Activated naive CD4-positive, alpha-beta T cell treated with anti-CD3 and anti-CD28 coated beads for 36 hours (primary cell): ENCODE measurements at regions not wholly inside any gene's neighbourhood (a gene's known extent, or its start where the extent isn't known, plus 50 kb on each side); places are given as distances from the start of the nearest gene placed in this dataset.

Experiments
- CTCF ChIA-PET: fragments of 350-600 bp; sonication (Branson Sonifier 250); formaldehyde crosslinking; loops from one replicate; lab custom pipeline; 2021; ENCODE audit warnings: antibody characterized with exemption; lab: Charles Lee
- DNase-seq: peaks from one replicate; pipeline ENCODE4 v3.0.0-alpha.2; 2020
- H3K27ac Mint-ChIP-seq: one replicate; pipeline ENCODE4 v1.8.0; 2021; ENCODE audit warnings: mild to moderate bottlenecking, mixed read lengths
- H3K27me3 Mint-ChIP-seq: one replicate; pipeline ENCODE4 v1.8.0; 2021; ENCODE audit warnings: low read depth, mixed read lengths
- H3K36me3 Mint-ChIP-seq: one replicate; pipeline ENCODE4 v1.8.0; 2021; ENCODE audit warnings: low read depth, mixed read lengths
- H3K4me1 Mint-ChIP-seq: one replicate; pipeline ENCODE4 v1.8.0; 2021; ENCODE audit warnings: low read depth, mixed read lengths
- H3K4me3 Mint-ChIP-seq: one replicate; pipeline ENCODE4 v1.8.0; 2021; ENCODE audit warnings: mild to moderate bottlenecking, moderate library complexity, mixed read lengths
- H3K9me3 Mint-ChIP-seq: one replicate; pipeline ENCODE4 v1.8.0; 2021; ENCODE audit warnings: mixed read lengths
- intact Hi-C: fragments of 100-400 bp; cut with micrococcal nuclease; formaldehyde crosslinking; loops from one replicate; pipeline ENCODE4 v1.15.1; 2023

GRCh38 chr4:58541926-58542325 lies 1431.7 kb upstream of the IGFBP7 start:
- peaks cover 3% of the 10 kb centered on the region for H3K9me3 Mint-ChIP-seq
- DNase-seq: no peak

DNA sequence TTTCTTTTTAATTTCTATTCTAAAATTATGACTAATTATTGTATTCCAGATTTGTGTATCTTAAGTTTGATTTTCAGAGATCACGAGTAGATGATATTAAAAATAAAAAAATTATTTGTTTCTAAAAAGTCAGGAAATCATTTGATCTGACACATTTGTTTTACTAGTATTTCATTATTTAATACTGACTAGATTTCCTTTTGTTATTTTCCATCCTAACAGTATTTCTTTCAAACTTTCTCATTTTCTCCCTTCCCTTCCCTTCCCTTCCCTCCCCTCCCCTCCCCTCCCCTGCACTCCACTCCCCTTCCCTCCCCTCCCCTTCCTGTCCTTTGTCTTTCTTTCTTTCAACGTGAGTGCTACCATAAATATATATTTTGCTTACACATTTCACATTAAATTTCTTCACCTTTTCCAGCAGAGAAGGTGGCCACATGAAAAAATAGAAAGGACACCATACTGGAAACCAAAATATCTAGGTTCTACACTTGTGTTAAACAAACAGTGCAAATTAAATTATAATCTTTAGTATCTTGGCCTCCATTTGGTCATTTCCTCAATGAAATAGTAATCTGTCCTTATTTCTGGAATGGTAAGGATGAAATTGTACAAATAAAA lies 1412.7 kb upstream of the IGFBP7 start:
- Mint-ChIP-seq H3K27ac (no peak overlapping the region), H3K4me1 (no peaks in the 10 kb centered on the region), H3K4me3 (no peak overlapping the region), H3K9me3 (peaks cover 13% of the 10 kb centered on the region), H3K36me3 (no peaks in the 10 kb centered on the region), H3K27me3 (no peaks in the 10 kb centered on the region)
- no peak for DNase-seq
- CTCF ChIA-PET: no interaction called here
- intact Hi-C loops: no loop called here

More at GRCh38 chr4:58541926-58542325, 1431.7 kb upstream of the IGFBP7 start:
- no peaks in the 10 kb centered on the region for H3K27me3 Mint-ChIP-seq
- no peak overlapping the region for H3K27ac Mint-ChIP-seq
- no peaks in the 10 kb centered on the region for H3K4me1 Mint-ChIP-seq
- H3K4me3 Mint-ChIP-seq: no peak overlapping the region
- CTCF ChIA-PET: no interaction called here
- intact Hi-C loops: no loop called here
- H3K36me3 Mint-ChIP-seq: no peaks in the 10 kb centered on the region

DNA sequence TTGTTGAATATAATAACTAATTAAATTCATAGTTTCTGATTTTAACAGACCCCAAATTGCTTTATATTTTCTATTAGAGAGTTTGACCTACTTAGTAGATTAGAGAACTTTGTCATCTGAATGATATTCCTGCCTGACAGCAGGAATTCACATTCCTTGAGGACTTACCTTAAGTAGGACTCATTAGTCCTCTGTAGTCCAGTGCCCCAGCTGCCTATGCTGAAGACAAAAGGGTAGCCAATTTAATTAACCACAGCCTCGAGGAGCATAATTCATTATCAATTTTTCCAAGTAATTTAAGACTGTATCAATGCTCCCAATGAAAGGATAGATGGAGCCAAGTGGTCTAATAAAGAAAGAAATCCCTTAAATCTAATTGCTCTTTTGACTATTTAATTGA lies 1405.0 kb upstream of the IGFBP7 start:
- intact Hi-C loops: no loop called here
- CTCF ChIA-PET: no interaction called here
- H3K9me3 Mint-ChIP-seq: peaks cover 13% of the 10 kb centered on the region
- no peak overlapping the region for H3K27ac Mint-ChIP-seq
- no peaks in the 10 kb centered on the region for H3K36me3 Mint-ChIP-seq
- no peak for DNase-seq
- H3K4me3 Mint-ChIP-seq: no peak overlapping the region
- no peaks in the 10 kb centered on the region for H3K27me3 Mint-ChIP-seq
- no peaks in the 10 kb centered on the region for H3K4me1 Mint-ChIP-seq

GRCh38 chr4:58514299-58514698 lies 1404.1 kb upstream of the IGFBP7 start:
- intact Hi-C loops: no loop called here
- Mint-ChIP-seq H3K27ac (no peak overlapping the region), H3K9me3 (peaks cover 9% of the 10 kb centered on the region), H3K4me1 (no peaks in the 10 kb centered on the region), H3K27me3 (no peaks in the 10 kb centered on the region), H3K4me3 (no peak overlapping the region), H3K36me3 (no peaks in the 10 kb centered on the region)
- no peak for DNase-seq
- CTCF ChIA-PET: no interaction called here

- no peak for DNase-seq
- H3K27me3 Mint-ChIP-seq: no peaks in the 10 kb centered on the region
- no peaks in the 10 kb centered on the region for H3K36me3 Mint-ChIP-seq
- H3K4me1 Mint-ChIP-seq: no peaks in the 10 kb centered on the region
- CTCF ChIA-PET: no interaction called here
- no peak overlapping the region for H3K4me3 Mint-ChIP-seq
- intact Hi-C loops: no loop called here
- no peak overlapping the region for H3K27ac Mint-ChIP-seq
- H3K9me3 Mint-ChIP-seq: peaks cover 3% of the 10 kb centered on the region
Measured at GRCh38 chr4:58510652-58511051, 1400.5 kb upstream of the IGFBP7 start.

GRCh38 chr4:58507079-58507478 lies 1396.9 kb upstream of the IGFBP7 start:
- CTCF ChIA-PET: no interaction called here
- Mint-ChIP-seq H3K9me3 (peaks cover 5% of the 10 kb centered on the region), H3K4me1 (no peaks in the 10 kb centered on the region), H3K36me3 (no peaks in the 10 kb centered on the region), H3K27me3 (no peaks in the 10 kb centered on the region), H3K27ac (no peak overlapping the region), H3K4me3 (no peak overlapping the region)
- no peak for DNase-seq
- intact Hi-C loops: no loop called here

DNA sequence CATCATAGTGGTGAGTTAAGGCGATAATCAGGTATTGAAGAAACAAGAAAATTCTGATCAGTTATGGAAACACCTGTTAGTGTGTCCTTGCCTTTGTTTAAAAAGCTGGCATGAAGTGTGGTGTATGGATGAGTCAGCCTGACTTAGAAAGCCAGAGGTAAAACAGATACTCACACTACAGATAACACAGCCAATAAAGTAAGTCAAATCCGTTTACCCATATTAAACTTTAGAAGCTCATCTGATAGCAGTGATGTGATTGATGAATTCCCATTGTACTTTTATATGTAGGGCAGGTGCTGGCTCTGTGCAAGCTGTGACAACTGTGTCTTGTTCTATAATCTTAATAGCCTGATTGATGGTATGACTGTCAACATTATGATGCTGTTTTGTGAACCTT lies 1392.7 kb upstream of the IGFBP7 start:
- intact Hi-C loops: no loop called here
- peaks cover 5% of the 10 kb centered on the region for H3K9me3 Mint-ChIP-seq
- H3K36me3 Mint-ChIP-seq: no peaks in the 10 kb centered on the region
- no peak overlapping the region for H3K4me3 Mint-ChIP-seq
- no peak for DNase-seq
- no peak overlapping the region for H3K27ac Mint-ChIP-seq
- no peaks in the 10 kb centered on the region for H3K4me1 Mint-ChIP-seq
- CTCF ChIA-PET: no interaction called here
- H3K27me3 Mint-ChIP-seq: no peaks in the 10 kb centered on the region

GRCh38 chr4:58499182-58499581 lies 1389.0 kb upstream of the IGFBP7 start:
- Mint-ChIP-seq H3K36me3 (no peaks in the 10 kb centered on the region), H3K27me3 (no peaks in the 10 kb centered on the region), H3K4me1 (no peaks in the 10 kb centered on the region), H3K27ac (no peak overlapping the region), H3K9me3 (peaks cover 3% of the 10 kb centered on the region), H3K4me3 (no peak overlapping the region)
- no peak for DNase-seq
- intact Hi-C loops: no loop called here
- CTCF ChIA-PET: no interaction called here

GRCh38 chr4:58491620-58492019 lies 1381.4 kb upstream of the IGFBP7 start:
- Mint-ChIP-seq H3K27me3 (no peaks in the 10 kb centered on the region), H3K4me3 (no peak overlapping the region), H3K4me1 (no peaks in the 10 kb centered on the region), H3K27ac (no peak overlapping the region), H3K36me3 (no peaks in the 10 kb centered on the region), H3K9me3 (peaks cover 5% of the 10 kb centered on the region)
- intact Hi-C loops: no loop called here
- no peak for DNase-seq
- CTCF ChIA-PET: no interaction called here

- intact Hi-C loops: no loop called here
Measured at GRCh38 chr4:58477950-58478349, 1367.8 kb upstream of the IGFBP7 start.

DNA sequence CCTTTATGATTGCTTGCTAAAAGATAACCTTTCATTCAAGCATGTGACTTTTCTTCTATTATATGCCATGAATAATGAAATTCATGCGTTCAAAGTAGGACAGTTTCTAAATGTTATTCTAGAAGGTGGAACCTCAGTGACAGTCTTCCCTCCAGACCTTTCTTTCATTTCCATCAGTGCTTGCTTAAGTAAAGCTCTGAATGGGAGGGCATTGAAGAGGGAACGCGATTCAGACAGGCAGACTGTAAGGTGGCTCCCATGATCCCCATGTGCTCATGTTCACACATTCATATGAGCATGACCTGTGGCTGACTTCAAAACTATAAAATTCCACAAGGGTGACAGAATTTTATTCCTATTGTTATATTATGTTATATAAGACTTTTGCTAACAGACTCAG lies 1367.3 kb upstream of the IGFBP7 start:
- intact Hi-C loops: no loop called here
- H3K27me3 Mint-ChIP-seq: no peaks in the 10 kb centered on the region
- no peak overlapping the region for H3K4me3 Mint-ChIP-seq
- no peak overlapping the region for H3K27ac Mint-ChIP-seq
- no peak for DNase-seq
- H3K4me1 Mint-ChIP-seq: no peaks in the 10 kb centered on the region
- CTCF ChIA-PET: no interaction called here
- H3K9me3 Mint-ChIP-seq: peaks cover 1% of the 10 kb centered on the region
- no peaks in the 10 kb centered on the region for H3K36me3 Mint-ChIP-seq

More at GRCh38 chr4:58477950-58478349, 1367.8 kb upstream of the IGFBP7 start:
- CTCF ChIA-PET: no interaction called here
- peaks cover 1% of the 10 kb centered on the region for H3K9me3 Mint-ChIP-seq
- H3K36me3 Mint-ChIP-seq: no peaks in the 10 kb centered on the region
- H3K27ac Mint-ChIP-seq: no peak overlapping the region
- H3K4me1 Mint-ChIP-seq: no peaks in the 10 kb centered on the region
- H3K4me3 Mint-ChIP-seq: no peak overlapping the region
- no peak for DNase-seq
- no peaks in the 10 kb centered on the region for H3K27me3 Mint-ChIP-seq

DNA sequence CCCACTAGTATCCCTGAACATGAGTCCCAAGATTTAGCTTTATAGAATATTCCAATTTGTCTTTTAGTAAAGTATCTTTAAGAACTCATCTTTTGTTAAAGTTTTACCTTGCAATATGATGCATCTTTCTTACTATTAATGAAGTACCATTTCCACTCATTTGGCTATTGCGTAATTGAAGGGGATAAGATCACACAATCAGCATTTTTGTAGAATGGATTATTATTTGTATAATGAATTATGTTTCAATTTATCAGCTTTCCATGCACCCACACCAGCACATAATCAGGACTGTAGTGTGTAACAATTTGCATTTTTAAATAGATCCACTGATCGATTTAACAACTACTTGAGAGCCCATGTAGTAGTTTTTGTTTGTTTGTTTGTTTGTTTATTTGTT lies 1364.9 kb upstream of the IGFBP7 start:
- intact Hi-C loops: no loop called here
- DNase-seq: no peak
- CTCF ChIA-PET: no interaction called here
- peaks cover 1% of the 10 kb centered on the region for H3K9me3 Mint-ChIP-seq
- no peaks in the 10 kb centered on the region for H3K36me3 Mint-ChIP-seq
- no peak overlapping the region for H3K4me3 Mint-ChIP-seq
- H3K27me3 Mint-ChIP-seq: no peaks in the 10 kb centered on the region
- H3K27ac Mint-ChIP-seq: no peak overlapping the region
- no peaks in the 10 kb centered on the region for H3K4me1 Mint-ChIP-seq

GRCh38 chr4:58465031-58465430 lies 1354.8 kb upstream of the IGFBP7 start:
- no peak overlapping the region for H3K4me3 Mint-ChIP-seq
- DNase-seq: no peak
- H3K27me3 Mint-ChIP-seq: no peaks in the 10 kb centered on the region
- H3K36me3 Mint-ChIP-seq: no peaks in the 10 kb centered on the region
- CTCF ChIA-PET: no interaction called here
- intact Hi-C loops: no loop called here
- peaks cover 6% of the 10 kb centered on the region for H3K9me3 Mint-ChIP-seq
- H3K4me1 Mint-ChIP-seq: no peaks in the 10 kb centered on the region
- no peak overlapping the region for H3K27ac Mint-ChIP-seq
